HFF-Myc (cell line): ENCODE measurements at regions not wholly inside any gene's neighbourhood (a gene's known extent, or its start where the extent isn't known, plus 50 kb on each side); places are given as distances from the start of the nearest gene placed in this dataset.

ENCODE experiments used
- DNase-seq: peaks from one replicate; pipeline ENCODE4 v3.0.0-alpha.2; 2011; ENCODE audit warnings: low read depth; ENCODE audit errors: extremely low read depth
- H3K4me3 ChIP-seq: replicated peaks from 2 replicates; pipeline ENCODE4 v1.5.1; 2011; ENCODE audit warnings: low read depth, mild to moderate bottlenecking, control low read depth, low read length
- CTCF ChIP-seq: IDR thresholded peaks from 2 replicates; pipeline ENCODE4 v1.5.1; 2012; ENCODE audit warnings: mild to moderate bottlenecking, low read depth, low read length, control low read depth; ENCODE audit errors: missing control alignments

GRCh38 chr18:10403708-10404107 lies 50.7 kb upstream of the APCDD1 start:
- TF ChIP-seq CTCF = no peak
- no peak for DNase-seq
- no peak overlapping the region for H3K4me3 ChIP-seq

- no peak for DNase-seq
- TF ChIP-seq CTCF = no peak
- H3K4me3 ChIP-seq = no peak overlapping the region
Measured at GRCh38 chr18:10404168-10404567, 50.3 kb upstream of the APCDD1 start.
